Mucosa of rectum (tissue), 2 donors: ENCODE measurements at regions not wholly inside any gene's neighbourhood (a gene's known extent, or its start where the extent isn't known, plus 50 kb on each side); places are given as distances from the start of the nearest gene placed in this dataset.

ENCODE experiments used
- H3K27ac ChIP-seq, 2 donors: one replicate each; pipeline ENCODE4 v1.7.0; 2013; ENCODE audit warnings: inconsistent platforms in 2 of 2, low read depth in 2 of 2, low read length in 2 of 2
- H3K27me3 ChIP-seq, 2 donors: one replicate each; pipeline ENCODE4 v1.7.0; 2013; ENCODE audit warnings: low read length in 2 of 2; ENCODE audit not compliant: control insufficient read depth in 2 of 2, insufficient read depth in 2 of 2
- H3K36me3 ChIP-seq, 2 donors: one replicate each; pipeline ENCODE4 v1.7.0; 2013; ENCODE audit warnings: low read length in 2 of 2; ENCODE audit not compliant: control insufficient read depth in 2 of 2, insufficient read depth in 2 of 2
- H3K4me1 ChIP-seq, 2 donors: one replicate each; pipeline ENCODE4 v1.7.0; 2013; ENCODE audit warnings: low read length in 2 of 2, mild to moderate bottlenecking in 1 of 2; ENCODE audit not compliant: control insufficient read depth in 2 of 2, insufficient read depth in 2 of 2
- H3K4me3 ChIP-seq, 2 donors: one replicate each; pipeline ENCODE4 v1.7.0; 2013; ENCODE audit warnings: low read length in 2 of 2
- H3K9ac ChIP-seq, 2 donors: one replicate each; pipeline ENCODE4 v1.7.0; 2013; ENCODE audit warnings: low read length in 2 of 2, low read depth in 1 of 2, mild to moderate bottlenecking in 1 of 2
- H3K9me3 ChIP-seq, 2 donors: one replicate each; pipeline ENCODE4 v1.7.0; 2013; ENCODE audit warnings: low read length in 2 of 2; ENCODE audit not compliant: control insufficient read depth in 2 of 2
- donor health status: healthy.
- donor health status: Normal muscosa, but diverticular disease.

DNA sequence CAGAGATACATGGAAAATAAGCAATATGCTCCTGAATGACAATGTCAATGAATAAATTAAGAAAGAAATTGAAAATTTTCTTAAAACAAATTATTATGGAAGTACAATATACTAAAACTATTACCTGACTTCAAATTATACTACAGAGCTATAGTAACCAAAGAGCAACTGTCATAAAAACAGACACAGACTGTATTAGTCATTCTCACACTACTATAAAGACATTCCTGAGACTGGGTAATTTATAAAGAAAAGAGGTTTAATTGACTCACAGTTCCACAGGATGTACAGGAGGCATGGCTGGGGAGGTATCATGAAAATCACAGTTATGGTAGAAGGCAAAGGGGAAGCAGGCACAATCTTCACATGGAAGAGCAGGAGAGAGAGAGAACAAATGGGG is 60.0 kb upstream of the CYSLTR1 start:
- Histone ChIP-seq H3K9me3 (peaks cover 0 to 2% of the 10 kb centered on the region in 2 donors), H3K27me3 (no peaks in the 10 kb centered on the region), H3K36me3 (no peaks in the 10 kb centered on the region), H3K4me1 (no peaks in the 10 kb centered on the region), H3K27ac (no peak overlapping the region), H3K4me3 (no peak overlapping the region), H3K9ac (no peak overlapping the region)

DNA sequence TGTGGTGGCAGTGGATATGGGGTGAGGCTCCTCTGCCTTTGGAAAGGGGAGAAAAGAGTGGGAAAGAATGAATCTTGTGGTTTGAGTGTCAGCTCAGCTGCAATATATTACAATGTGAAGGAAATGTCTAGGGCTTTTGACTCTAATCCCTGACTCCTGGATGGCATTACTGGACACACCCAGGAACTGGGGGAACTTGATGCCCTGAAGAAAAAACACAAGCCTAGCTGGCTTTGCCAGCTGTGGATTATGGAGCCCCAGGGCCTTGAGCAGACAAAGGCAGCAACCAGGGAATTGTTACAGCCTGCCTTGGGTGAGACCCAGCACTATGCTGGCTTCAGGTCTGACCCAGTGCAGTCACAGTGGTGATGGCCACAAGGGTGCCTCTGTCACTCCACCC is 57.1 kb upstream of the CYSLTR1 start:
- no peak overlapping the region for H3K4me3 ChIP-seq
- H3K27me3 ChIP-seq: no peaks in the 10 kb centered on the region
- no peak overlapping the region for H3K27ac ChIP-seq
- peaks cover 0 to 2% of the 10 kb centered on the region in 2 donors for H3K9me3 ChIP-seq
- no peaks in the 10 kb centered on the region for H3K36me3 ChIP-seq
- H3K9ac ChIP-seq: no peak overlapping the region
- H3K4me1 ChIP-seq: no peaks in the 10 kb centered on the region

DNA sequence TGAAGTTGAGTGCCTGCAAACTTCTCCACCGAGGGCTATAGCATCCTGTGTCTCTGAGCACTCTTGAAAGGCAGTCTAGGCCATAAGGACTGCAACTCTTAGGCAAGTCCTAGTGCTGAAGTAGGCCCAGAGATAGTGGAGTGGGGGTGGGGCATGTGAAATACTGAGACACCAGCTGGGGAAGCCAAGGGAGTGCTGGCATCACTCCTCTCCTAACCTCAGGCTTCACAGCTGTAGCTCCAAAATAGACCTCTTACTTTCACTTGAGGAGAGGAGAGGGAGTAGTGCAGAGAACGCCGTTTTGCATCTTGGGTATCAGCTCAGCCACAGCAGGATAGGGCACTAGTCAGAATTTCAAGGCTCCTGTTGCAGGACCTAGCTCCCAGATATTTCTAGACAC is 56.2 kb upstream of the CYSLTR1 start:
- Histone ChIP-seq H3K36me3 (no peaks in the 10 kb centered on the region), H3K4me1 (no peaks in the 10 kb centered on the region), H3K9ac (no peak overlapping the region), H3K27ac (no peak overlapping the region), H3K9me3 (peaks cover 0 to 2% of the 10 kb centered on the region in 2 donors), H3K4me3 (no peak overlapping the region), H3K27me3 (no peaks in the 10 kb centered on the region)

DNA sequence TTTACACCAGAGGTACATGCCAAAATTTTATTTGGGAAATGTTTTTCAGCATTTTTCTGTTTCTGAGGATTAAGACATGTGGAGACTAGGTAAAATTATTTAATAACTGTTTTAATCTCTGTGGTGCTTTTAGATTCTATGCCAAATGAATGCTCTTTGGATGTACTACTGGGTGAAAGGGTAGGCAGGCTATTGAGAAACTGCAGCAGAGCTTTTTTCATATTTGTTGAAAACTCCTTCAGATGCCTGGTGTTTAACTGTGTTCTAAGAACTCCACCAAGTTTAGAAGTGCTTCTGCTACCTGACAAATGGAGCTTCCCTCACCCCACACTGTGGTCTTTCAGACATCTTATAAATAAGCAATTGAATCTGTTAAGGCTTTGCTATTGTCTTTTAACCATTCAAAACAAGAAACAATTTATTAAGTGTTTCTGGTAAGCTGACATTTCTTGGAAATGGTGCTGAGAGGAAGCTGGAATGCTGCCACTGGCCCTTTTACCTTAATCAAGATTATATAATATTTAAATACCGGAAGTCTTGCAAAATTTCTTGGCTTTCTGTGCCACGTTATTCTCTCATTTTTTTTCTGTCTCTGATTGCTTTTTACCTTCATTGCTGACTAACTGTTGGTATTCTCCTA is 51.2 kb upstream of the CYSLTR1 start:
- Histone ChIP-seq H3K9me3 (no peaks in the 10 kb centered on the region), H3K36me3 (no peaks in the 10 kb centered on the region), H3K27ac (no peak overlapping the region), H3K4me3 (no peak overlapping the region), H3K27me3 (no peaks in the 10 kb centered on the region), H3K4me1 (no peaks in the 10 kb centered on the region), H3K9ac (no peak overlapping the region)
